Psoas muscle (tissue), 7 donors: ENCODE measurements at regions not wholly inside any gene's neighbourhood (a gene's known extent, or its start where the extent isn't known, plus 50 kb on each side); places are given as distances from the start of the nearest gene placed in this dataset.

ENCODE experiments used
- ATAC-seq, 4 donors: fragments of 200-7000 bp; cut with Tn5 transposase; one replicate each; pipeline ENCODE4 v1.9.1; 2020; ENCODE audit warnings: moderate library complexity in 3 of 4, mild to moderate bottlenecking in 2 of 4
- DNase-seq, 2 donors: peaks; one replicate each; pipeline ENCODE4 v3.0.0-alpha.2; 2020
- H3K27ac ChIP-seq: fragments of 200-600 bp; one replicate; pipeline ENCODE4 v1.8.0; 2022
- H3K27me3 ChIP-seq, 3 donors: fragments of 200-600 bp in 1 of 3; one replicate each; pipeline versions ENCODE4 v1.6.1 to v1.8.0; 2013 to 2022; ENCODE audit warnings: low read length in 2 of 3, mild to moderate bottlenecking in 2 of 3, moderate library complexity in 1 of 3; ENCODE audit not compliant: insufficient read depth in 3 of 3
- H3K36me3 ChIP-seq, 2 donors: fragments of 200-600 bp in 1 of 2; one replicate each; pipeline versions ENCODE4 v1.6.1 to v1.8.0; 2013 to 2022; ENCODE audit warnings: low read depth in 1 of 2, mild to moderate bottlenecking in 1 of 2, moderate library complexity in 1 of 2; ENCODE audit not compliant: insufficient read depth in 1 of 2
- H3K4me1 ChIP-seq: fragments of 200-600 bp; one replicate; pipeline ENCODE4 v1.8.0; 2022
- H3K4me3 ChIP-seq: fragments of 200-600 bp; one replicate; pipeline ENCODE4 v1.8.0; 2022; ENCODE audit warnings: mild to moderate bottlenecking
- H3K9me3 ChIP-seq: fragments of 200-600 bp; one replicate; pipeline ENCODE4 v1.8.0; 2022
- CTCF ChIP-seq: fragments of 200-600 bp; IDR thresholded peaks from one replicate; pipeline ENCODE4 v1.8.0; 2022; ENCODE audit warnings: antibody characterized with exemption
- WGBS, 3 donors: extraction: QIAGEN DNeasy Blood & Tissue Kit; methylation state at CpG; one replicate each; pipeline versions ENCODE4 v1.1.6 to v1.1.7; 2013; 5-methylcytosine and 5-hydroxymethylcytosine counted together
- intact Hi-C, 2 donors: fragments of 100-400 bp; cut with DNase I; formaldehyde crosslinking; loops; one replicate each; pipeline versions ENCODE4 v1.11.0 to v1.14.2; 2022
- donor health status: healthy with polysubstance abuse.
- donor health status: DM: no; HTN: no; CAD: no; lungs with moderate emphysema.
- donor health status: Bipolar disorder and iron deficiency.
- donor health status: healthy.
- donor health status: DM: yes; HTN: yes; CAD: no.
- donor health status: DM: no; HTN: no; CAD: no.
- donor health status: DM: yes; HTN: yes; CAD: no.

GRCh38 chr20:39097889-39098288, 135.7 kb downstream of the DHX35 start:
- intact Hi-C loops: no loop called here
- TF ChIP-seq CTCF: no peak
- no peak for ATAC-seq

GRCh38 chr20:39095870-39096269, 133.7 kb downstream of the DHX35 start:
- Histone ChIP-seq H3K27ac (no peak overlapping the region), H3K4me3 (no peak overlapping the region), H3K27me3 (peaks cover 0 to 2% (median 0%) of the 10 kb centered on the region in 3 donors), H3K36me3 (no peaks in the 10 kb centered on the region), H3K9me3 (no peaks in the 10 kb centered on the region), H3K4me1 (no peaks in the 10 kb centered on the region)
- TF ChIP-seq CTCF: no peak
- ATAC-seq (no peak), DNase-seq (no peak)
- 94 to 100% (median 95%) methylated on average over 1 of the region's 1 CpG for WGBS, 3 donors
- intact Hi-C loops: no loop called here

More at GRCh38 chr20:39097889-39098288, 135.7 kb downstream of the DHX35 start:
- Histone ChIP-seq H3K27me3 (peaks cover 0 to 5% (median 0%) of the 10 kb centered on the region in 3 donors), H3K27ac (no peak overlapping the region), H3K4me1 (no peaks in the 10 kb centered on the region), H3K9me3 (no peaks in the 10 kb centered on the region), H3K4me3 (no peak overlapping the region), H3K36me3 (no peaks in the 10 kb centered on the region)
- no peak for DNase-seq
- 62 to 65% (median 62%) methylated on average over 3 of the region's 3 CpGs for WGBS, 3 donors

GRCh38 chr20:39094391-39094790, 132.2 kb downstream of the DHX35 start:
- no peaks in the 10 kb centered on the region for H3K36me3 ChIP-seq
- ATAC-seq: no peak
- H3K4me1 ChIP-seq: no peaks in the 10 kb centered on the region
- H3K27ac ChIP-seq: no peak overlapping the region
- DNase-seq: no peak
- H3K27me3 ChIP-seq: no peaks in the 10 kb centered on the region
- TF ChIP-seq CTCF: no peak
- H3K9me3 ChIP-seq: no peaks in the 10 kb centered on the region
- WGBS, 3 donors: 46 to 67% (median 66%) methylated on average over 1 of the region's 1 CpG
- intact Hi-C loops: no loop called here
- no peak overlapping the region for H3K4me3 ChIP-seq

- Histone ChIP-seq H3K9me3 (no peaks in the 10 kb centered on the region), H3K4me1 (no peaks in the 10 kb centered on the region), H3K27ac (no peak overlapping the region), H3K36me3 (no peaks in the 10 kb centered on the region), H3K27me3 (no peaks in the 10 kb centered on the region), H3K4me3 (no peak overlapping the region)
- TF ChIP-seq CTCF: no peak
- intact Hi-C loops: no loop called here
- DNase-seq: no peak
- WGBS, 3 donors: 60 to 83% (median 79%) methylated on average over 3 of the region's 3 CpGs
- ATAC-seq: no peak
These were observed 130.7 kb downstream of the DHX35 start for GRCh38 chr20:39092733-39093410.

GRCh38 chr20:39090906-39091305, 128.8 kb downstream of the DHX35 start:
- intact Hi-C loops: no loop called here
- no peak for TF ChIP-seq CTCF
- Histone ChIP-seq H3K4me1 (no peaks in the 10 kb centered on the region), H3K9me3 (no peaks in the 10 kb centered on the region), H3K36me3 (no peaks in the 10 kb centered on the region), H3K27ac (no peak overlapping the region), H3K27me3 (no peaks in the 10 kb centered on the region), H3K4me3 (no peak overlapping the region)
- WGBS, 3 donors: 33 to 35% (median 34%) methylated on average over 5 of the region's 5 CpGs
- no peak for ATAC-seq
- no peak for DNase-seq
